Ishikawa (cell line): ENCODE measurements at regions not wholly inside any gene's neighbourhood (a gene's known extent, or its start where the extent isn't known, plus 50 kb on each side); places are given as distances from the start of the nearest gene placed in this dataset.

Experiments
- CEBPB ChIP-seq: IDR thresholded peaks from 2 replicates; pipeline ENCODE4 v1.6.1; 2012
- EGR1 ChIP-seq: IDR thresholded peaks from 2 replicates; pipeline ENCODE4 v1.6.1; 2012
- EP300 ChIP-seq: IDR thresholded peaks from 2 replicates; pipeline ENCODE4 v1.6.1; 2012; ENCODE audit warnings: borderline replicate concordance
- RAD21 ChIP-seq: IDR thresholded peaks from 2 replicates; pipeline ENCODE4 v1.6.1; 2012; ENCODE audit warnings: low read depth
- TAF1 ChIP-seq: IDR thresholded peaks from 2 replicates; pipeline ENCODE4 v1.6.1; 2012; ENCODE audit warnings: low read depth, mild to moderate bottlenecking
- TCF12 ChIP-seq: IDR thresholded peaks from 2 replicates; pipeline ENCODE4 v1.6.1; 2012; ENCODE audit warnings: low read depth
- YY1 ChIP-seq: IDR thresholded peaks from 2 replicates; pipeline ENCODE4 v1.6.1; 2012; ENCODE audit warnings: low read depth
- TF ChIP-seq, protein P1 (sequence below): IDR thresholded peaks from 2 replicates; pipeline ENCODE4 v1.6.1; 2012
- TF ChIP-seq, protein P2 (sequence below): IDR thresholded peaks from 2 replicates; pipeline ENCODE4 v1.6.1; 2012; ENCODE audit warnings: low read depth, mild to moderate bottlenecking
- TF ChIP-seq, protein P3 (sequence below): IDR thresholded peaks from 2 replicates; pipeline ENCODE4 v1.6.1; 2012

DNA sequence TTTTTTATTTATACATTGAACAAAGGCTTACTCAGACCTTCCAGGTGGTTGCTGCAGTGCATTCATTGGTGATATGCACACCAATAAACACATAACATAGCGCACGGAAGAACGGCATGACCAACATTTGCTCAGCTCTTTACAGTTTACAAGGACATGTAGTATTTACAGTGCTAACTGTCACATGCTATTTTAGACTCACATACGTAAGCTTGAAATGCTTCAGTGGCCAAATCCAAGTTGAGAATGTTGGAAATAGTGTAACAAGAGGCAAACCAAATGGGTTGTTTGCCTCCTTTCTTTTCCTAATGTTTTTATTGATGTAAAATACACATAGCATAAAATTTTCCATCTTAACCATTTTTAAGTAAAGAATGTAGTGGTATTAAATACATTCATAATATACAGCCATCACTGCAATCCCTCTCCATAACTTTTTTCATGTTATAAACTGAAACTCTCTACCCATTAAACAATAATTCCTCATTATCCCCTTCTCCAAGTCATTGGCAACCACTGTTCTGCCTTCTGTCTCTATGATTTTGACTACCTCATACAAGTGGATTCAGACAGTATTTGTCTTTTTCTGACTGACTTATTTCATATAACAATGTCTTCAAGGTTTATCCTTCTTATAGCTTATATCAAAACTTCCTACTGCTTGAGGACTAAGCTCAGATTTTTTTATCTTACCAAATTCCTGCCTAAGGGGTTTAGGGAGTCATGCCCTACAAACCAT lies 1722.9 kb upstream of the AGA start:
- TF ChIP-seq, protein P1, sequence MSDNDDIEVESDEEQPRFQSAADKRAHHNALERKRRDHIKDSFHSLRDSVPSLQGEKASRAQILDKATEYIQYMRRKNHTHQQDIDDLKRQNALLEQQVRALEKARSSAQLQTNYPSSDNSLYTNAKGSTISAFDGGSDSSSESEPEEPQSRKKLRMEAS: no peak
- TF ChIP-seq, protein P2, sequence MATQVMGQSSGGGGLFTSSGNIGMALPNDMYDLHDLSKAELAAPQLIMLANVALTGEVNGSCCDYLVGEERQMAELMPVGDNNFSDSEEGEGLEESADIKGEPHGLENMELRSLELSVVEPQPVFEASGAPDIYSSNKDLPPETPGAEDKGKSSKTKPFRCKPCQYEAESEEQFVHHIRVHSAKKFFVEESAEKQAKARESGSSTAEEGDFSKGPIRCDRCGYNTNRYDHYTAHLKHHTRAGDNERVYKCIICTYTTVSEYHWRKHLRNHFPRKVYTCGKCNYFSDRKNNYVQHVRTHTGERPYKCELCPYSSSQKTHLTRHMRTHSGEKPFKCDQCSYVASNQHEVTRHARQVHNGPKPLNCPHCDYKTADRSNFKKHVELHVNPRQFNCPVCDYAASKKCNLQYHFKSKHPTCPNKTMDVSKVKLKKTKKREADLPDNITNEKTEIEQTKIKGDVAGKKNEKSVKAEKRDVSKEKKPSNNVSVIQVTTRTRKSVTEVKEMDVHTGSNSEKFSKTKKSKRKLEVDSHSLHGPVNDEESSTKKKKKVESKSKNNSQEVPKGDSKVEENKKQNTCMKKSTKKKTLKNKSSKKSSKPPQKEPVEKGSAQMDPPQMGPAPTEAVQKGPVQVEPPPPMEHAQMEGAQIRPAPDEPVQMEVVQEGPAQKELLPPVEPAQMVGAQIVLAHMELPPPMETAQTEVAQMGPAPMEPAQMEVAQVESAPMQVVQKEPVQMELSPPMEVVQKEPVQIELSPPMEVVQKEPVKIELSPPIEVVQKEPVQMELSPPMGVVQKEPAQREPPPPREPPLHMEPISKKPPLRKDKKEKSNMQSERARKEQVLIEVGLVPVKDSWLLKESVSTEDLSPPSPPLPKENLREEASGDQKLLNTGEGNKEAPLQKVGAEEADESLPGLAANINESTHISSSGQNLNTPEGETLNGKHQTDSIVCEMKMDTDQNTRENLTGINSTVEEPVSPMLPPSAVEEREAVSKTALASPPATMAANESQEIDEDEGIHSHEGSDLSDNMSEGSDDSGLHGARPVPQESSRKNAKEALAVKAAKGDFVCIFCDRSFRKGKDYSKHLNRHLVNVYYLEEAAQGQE: no peak
- TF ChIP-seq EP300 (no peak), RAD21 (no peak), EGR1 (no peak), TCF12 (no peak), TAF1 (no peak), CEBPB (no peak), YY1 (no peak)
- TF ChIP-seq, protein P3, sequence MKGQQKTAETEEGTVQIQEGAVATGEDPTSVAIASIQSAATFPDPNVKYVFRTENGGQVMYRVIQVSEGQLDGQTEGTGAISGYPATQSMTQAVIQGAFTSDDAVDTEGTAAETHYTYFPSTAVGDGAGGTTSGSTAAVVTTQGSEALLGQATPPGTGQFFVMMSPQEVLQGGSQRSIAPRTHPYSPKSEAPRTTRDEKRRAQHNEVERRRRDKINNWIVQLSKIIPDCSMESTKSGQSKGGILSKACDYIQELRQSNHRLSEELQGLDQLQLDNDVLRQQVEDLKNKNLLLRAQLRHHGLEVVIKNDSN: no peak
